Ovary (tissue), 7 donors: ENCODE measurements at regions not wholly inside any gene's neighbourhood (a gene's known extent, or its start where the extent isn't known, plus 50 kb on each side); places are given as distances from the start of the nearest gene placed in this dataset.

ENCODE experiments used
- DNase-seq, 5 donors: peaks; one replicate each; pipeline ENCODE4 v3.0.0-alpha.2; 2019 to 2020
- H3K27ac ChIP-seq, 2 donors: fragments of 200-600 bp; one replicate each; pipeline versions ENCODE4 v1.5.1 to v1.8.0; 2019 to 2022
- H3K27me3 ChIP-seq: fragments of 200-600 bp; one replicate; pipeline ENCODE4 v1.8.0; 2022
- H3K36me3 ChIP-seq: fragments of 200-600 bp; sonication (generic); one replicate; pipeline ENCODE4 v1.5.1; 2019
- H3K4me1 ChIP-seq: one replicate; pipeline ENCODE4 v1.8.1; 2013; ENCODE audit warnings: mild to moderate bottlenecking, moderate library complexity; ENCODE audit not compliant: insufficient read depth
- H3K4me3 ChIP-seq: fragments of 200-600 bp; sonication (generic); one replicate; pipeline ENCODE4 v1.5.1; 2017
- H3K9me3 ChIP-seq, 2 donors: fragments of 200-600 bp in 1 of 2; sonication (generic) in 1 of 2; one replicate each; pipeline versions ENCODE4 v1.5.1 to v1.8.1; 2013 to 2019; ENCODE audit warnings: mild to moderate bottlenecking in 1 of 2, moderate library complexity in 1 of 2
- EP300 ChIP-seq: sonication (generic); formaldehyde crosslinking; IDR thresholded peaks from one replicate; pipeline ENCODE4 v1.6.1; 2017; ENCODE audit warnings: antibody characterized with exemption
- POLR2A ChIP-seq: fragments of 450-650 bp; IDR thresholded peaks from one replicate; pipeline ENCODE4 v1.6.1; 2017; ENCODE audit warnings: antibody characterized with exemption, mild to moderate bottlenecking, moderate library complexity
- WGBS, 3 donors: extraction: QIAGEN DNeasy Blood & Tissue Kit in 1 of 3; methylation state at CpG; one replicate each; pipeline versions ENCODE4 v1.1.5 to v1.1.7; 2013 to 2017; 5-methylcytosine and 5-hydroxymethylcytosine counted together
- intact Hi-C, 4 donors: fragments of 100-400 bp; cut with DNase I; formaldehyde crosslinking; loops; one replicate each; pipeline versions ENCODE4 v1.11.0 to v1.15.1; 2022 to 2023
- TF ChIP-seq, protein P1 (sequence below), 3 donors: fragments of 450-650 bp in 2 of 3; fragments of 200-600 bp in 1 of 3; IDR thresholded peaks; one replicate each; pipeline versions ENCODE4 v1.5.1 to v1.8.0; 2016 to 2022; ENCODE audit warnings: antibody characterized with exemption in 3 of 3, mild to moderate bottlenecking in 1 of 3
- donor health status: DM: no; HTN: no; CAD: no; lungs with moderate emphysema.
- donor health status: DM: no; HTN: no; CAD: no.
- donor health status: Bipolar disorder and iron deficiency.
- donor health status: DM: no; HTN: no; CAD: no.
- donor health status: DM: yes; HTN: yes; CAD: no.

GRCh38 chr1:217240656-217241055 is 390.2 kb downstream of the GPATCH2 start:
- DNase-seq: no peak
- H3K4me3 ChIP-seq: no peak overlapping the region
- H3K4me1 ChIP-seq: no peaks in the 10 kb centered on the region
- WGBS, 3 donors: 10 to 24% (median 14%) methylated on average over 2 of the region's 2 CpGs
- TF ChIP-seq EP300: no peak
- no peak for TF ChIP-seq POLR2A
- TF ChIP-seq, protein P1, sequence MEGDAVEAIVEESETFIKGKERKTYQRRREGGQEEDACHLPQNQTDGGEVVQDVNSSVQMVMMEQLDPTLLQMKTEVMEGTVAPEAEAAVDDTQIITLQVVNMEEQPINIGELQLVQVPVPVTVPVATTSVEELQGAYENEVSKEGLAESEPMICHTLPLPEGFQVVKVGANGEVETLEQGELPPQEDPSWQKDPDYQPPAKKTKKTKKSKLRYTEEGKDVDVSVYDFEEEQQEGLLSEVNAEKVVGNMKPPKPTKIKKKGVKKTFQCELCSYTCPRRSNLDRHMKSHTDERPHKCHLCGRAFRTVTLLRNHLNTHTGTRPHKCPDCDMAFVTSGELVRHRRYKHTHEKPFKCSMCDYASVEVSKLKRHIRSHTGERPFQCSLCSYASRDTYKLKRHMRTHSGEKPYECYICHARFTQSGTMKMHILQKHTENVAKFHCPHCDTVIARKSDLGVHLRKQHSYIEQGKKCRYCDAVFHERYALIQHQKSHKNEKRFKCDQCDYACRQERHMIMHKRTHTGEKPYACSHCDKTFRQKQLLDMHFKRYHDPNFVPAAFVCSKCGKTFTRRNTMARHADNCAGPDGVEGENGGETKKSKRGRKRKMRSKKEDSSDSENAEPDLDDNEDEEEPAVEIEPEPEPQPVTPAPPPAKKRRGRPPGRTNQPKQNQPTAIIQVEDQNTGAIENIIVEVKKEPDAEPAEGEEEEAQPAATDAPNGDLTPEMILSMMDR (IDR thresholded peaks at IDR 0.05): no peak
- intact Hi-C loops: no loop called here
- H3K27me3 ChIP-seq: no peaks in the 10 kb centered on the region
- H3K27ac ChIP-seq: no peak overlapping the region
- no peaks in the 10 kb centered on the region for H3K9me3 ChIP-seq
- no peaks in the 10 kb centered on the region for H3K36me3 ChIP-seq

GRCh38 chr1:217238945-217239344 is 391.9 kb downstream of the GPATCH2 start:
- TF ChIP-seq POLR2A: no peak
- TF ChIP-seq, protein P1 (IDR thresholded peaks at IDR 0.05): no peak
- TF ChIP-seq EP300: no peak
- H3K27me3 ChIP-seq: no peaks in the 10 kb centered on the region
- H3K36me3 ChIP-seq: no peaks in the 10 kb centered on the region
- no peak overlapping the region for H3K27ac ChIP-seq
- DNase-seq: no peak
- no peaks in the 10 kb centered on the region for H3K4me1 ChIP-seq
- H3K4me3 ChIP-seq: no peak overlapping the region
- H3K9me3 ChIP-seq: no peaks in the 10 kb centered on the region
- intact Hi-C loops: no loop called here

DNA sequence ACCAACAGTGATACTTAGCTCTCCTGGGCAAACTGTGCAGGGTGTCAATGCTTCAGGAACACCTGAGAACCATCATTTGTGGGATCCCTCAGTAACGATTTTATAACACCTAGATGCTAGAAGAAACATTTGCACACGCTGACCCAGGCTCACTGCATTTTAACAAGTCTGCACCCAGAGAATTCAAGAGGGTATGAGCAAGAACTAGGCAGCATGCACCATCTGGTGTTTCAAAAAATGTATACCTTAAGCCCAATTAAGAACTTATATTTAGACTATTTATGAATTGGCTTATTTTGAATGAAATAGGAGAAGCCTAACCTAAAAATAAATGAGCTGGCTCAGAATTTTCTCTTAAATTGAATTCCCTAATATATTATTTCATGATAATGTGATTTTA is 400.5 kb downstream of the GPATCH2 start:
- H3K27ac ChIP-seq: no peak overlapping the region
- no peaks in the 10 kb centered on the region for H3K27me3 ChIP-seq
- H3K4me3 ChIP-seq: no peak overlapping the region
- intact Hi-C loops: no loop called here
- DNase-seq: no peak
- H3K4me1 ChIP-seq: no peaks in the 10 kb centered on the region
- no peak for TF ChIP-seq POLR2A
- TF ChIP-seq, protein P1 (IDR thresholded peaks at IDR 0.05): no peak
- no peak for TF ChIP-seq EP300
- WGBS, 3 donors: 48 to 56% (median 49%) methylated on average over 2 of the region's 2 CpGs
- H3K9me3 ChIP-seq: no peaks in the 10 kb centered on the region
- H3K36me3 ChIP-seq: no peaks in the 10 kb centered on the region

- no peaks in the 10 kb centered on the region for H3K36me3 ChIP-seq
- 74 to 85% (median 76%) methylated on average over 5 of the region's 5 CpGs for WGBS, 3 donors
- TF ChIP-seq, protein P1 (IDR thresholded peaks at IDR 0.05): no peak
- no peak for TF ChIP-seq EP300
These were observed 402.2 kb downstream of the GPATCH2 start for GRCh38 chr1:217228689-217229088.

GRCh38 chr1:217224201-217224600 is 406.7 kb downstream of the GPATCH2 start:
- no peaks in the 10 kb centered on the region for H3K4me1 ChIP-seq

More at GRCh38 chr1:217228689-217229088, 402.2 kb downstream of the GPATCH2 start:
- Histone ChIP-seq H3K4me1 (no peaks in the 10 kb centered on the region), H3K27me3 (no peaks in the 10 kb centered on the region), H3K4me3 (no peak overlapping the region), H3K27ac (no peak overlapping the region), H3K9me3 (no peaks in the 10 kb centered on the region)
- intact Hi-C loops: no loop called here
- DNase-seq: no peak

More at GRCh38 chr1:217224201-217224600, 406.7 kb downstream of the GPATCH2 start:
- no peak overlapping the region for H3K4me3 ChIP-seq
- no peak for DNase-seq
- intact Hi-C loops: no loop called here
- no peak for TF ChIP-seq POLR2A
- no peak for TF ChIP-seq EP300
- TF ChIP-seq, protein P1 (IDR thresholded peaks at IDR 0.05): no peak
- no peaks in the 10 kb centered on the region for H3K9me3 ChIP-seq
- no peak overlapping the region for H3K27ac ChIP-seq
- no peaks in the 10 kb centered on the region for H3K36me3 ChIP-seq
- no peaks in the 10 kb centered on the region for H3K27me3 ChIP-seq
- WGBS, 3 donors: 91 to 98% (median 96%) methylated on average over 1 of the region's 1 CpG
